ENCODE measurements at regions not wholly inside any gene's neighbourhood (a gene's known extent, or its start where the extent isn't known, plus 50 kb on each side); places are given as distances from the start of the nearest gene placed in this dataset.

- Mint-ChIP-seq H3K27ac (no peak overlapping the region), H3K4me1 (ENCODE audit: low read depth) (no peaks in the 10 kb centered on the region), H3K4me3 (no peak overlapping the region), H3K9me3 (no peaks in the 10 kb centered on the region), H3K36me3 (ENCODE audit: low read depth) (no peaks in the 10 kb centered on the region), H3K27me3 (ENCODE audit: low read depth) (no peaks in the 10 kb centered on the region)
These were observed 692.7 kb downstream of the UQCRFS1 start for GRCh38 chr19:28519952-28520861.

GRCh38 chr19:28519218-28519779 lies 693.7 kb downstream of the UQCRFS1 start:
- Mint-ChIP-seq H3K9me3 (no peaks in the 10 kb centered on the region), H3K36me3 (ENCODE audit: low read depth) (no peaks in the 10 kb centered on the region), H3K27me3 (ENCODE audit: low read depth) (no peaks in the 10 kb centered on the region), H3K4me3 (no peak overlapping the region), H3K4me1 (ENCODE audit: low read depth) (no peaks in the 10 kb centered on the region), H3K27ac (no peak overlapping the region)

GRCh38 chr19:28516415-28516872 lies 696.5 kb downstream of the UQCRFS1 start:
- H3K4me1 Mint-ChIP-seq (ENCODE audit: low read depth): no peaks in the 10 kb centered on the region

GRCh38 chr19:28514166-28514565 lies 698.8 kb downstream of the UQCRFS1 start:
- Mint-ChIP-seq H3K9me3 (no peaks in the 10 kb centered on the region), H3K4me1 (ENCODE audit: low read depth) (no peaks in the 10 kb centered on the region), H3K4me3 (no peak overlapping the region), H3K36me3 (ENCODE audit: low read depth) (no peaks in the 10 kb centered on the region), H3K27ac (no peak overlapping the region), H3K27me3 (ENCODE audit: low read depth) (no peaks in the 10 kb centered on the region)

More at GRCh38 chr19:28516415-28516872, 696.5 kb downstream of the UQCRFS1 start:
- Mint-ChIP-seq H3K36me3 (ENCODE audit: low read depth) (no peaks in the 10 kb centered on the region), H3K27ac (no peak overlapping the region), H3K4me3 (no peak overlapping the region), H3K9me3 (no peaks in the 10 kb centered on the region), H3K27me3 (ENCODE audit: low read depth) (no peaks in the 10 kb centered on the region)

- Mint-ChIP-seq H3K27ac (no peak overlapping the region), H3K36me3 (ENCODE audit: low read depth) (no peaks in the 10 kb centered on the region), H3K4me1 (ENCODE audit: low read depth) (peaks cover 5% of the 10 kb centered on the region), H3K9me3 (no peaks in the 10 kb centered on the region), H3K4me3 (no peak overlapping the region), H3K27me3 (ENCODE audit: low read depth) (no peaks in the 10 kb centered on the region)
These were observed 701.3 kb downstream of the UQCRFS1 start for GRCh38 chr19:28511655-28512054.

- no peak overlapping the region for H3K27ac Mint-ChIP-seq
- H3K27me3 Mint-ChIP-seq (ENCODE audit: low read depth): no peaks in the 10 kb centered on the region
- no peaks in the 10 kb centered on the region for H3K9me3 Mint-ChIP-seq
- H3K4me1 Mint-ChIP-seq (ENCODE audit: low read depth): peaks cover 22% of the 10 kb centered on the region
- no peaks in the 10 kb centered on the region for H3K36me3 Mint-ChIP-seq (ENCODE audit: low read depth)
- no peak overlapping the region for H3K4me3 Mint-ChIP-seq
These were observed 703.7 kb downstream of the UQCRFS1 start for GRCh38 chr19:28509079-28509895.

- Mint-ChIP-seq H3K36me3 (ENCODE audit: low read depth) (no peaks in the 10 kb centered on the region), H3K4me3 (no peak overlapping the region), H3K4me1 (ENCODE audit: low read depth) (peaks cover 24% of the 10 kb centered on the region), H3K27ac (no peak overlapping the region), H3K27me3 (ENCODE audit: low read depth) (no peaks in the 10 kb centered on the region), H3K9me3 (no peaks in the 10 kb centered on the region)
These were observed 704.3 kb downstream of the UQCRFS1 start for GRCh38 chr19:28508666-28509065.

GRCh38 chr19:28505933-28506332 lies 707.0 kb downstream of the UQCRFS1 start:
- H3K27me3 Mint-ChIP-seq (ENCODE audit: low read depth): no peaks in the 10 kb centered on the region
- no peaks in the 10 kb centered on the region for H3K36me3 Mint-ChIP-seq (ENCODE audit: low read depth)
- no peaks in the 10 kb centered on the region for H3K9me3 Mint-ChIP-seq
- no peak overlapping the region for H3K4me3 Mint-ChIP-seq
- H3K27ac Mint-ChIP-seq: no peak overlapping the region
- peaks cover 39% of the 10 kb centered on the region for H3K4me1 Mint-ChIP-seq (ENCODE audit: low read depth)

GRCh38 chr19:28505134-28505533 lies 707.8 kb downstream of the UQCRFS1 start:
- Mint-ChIP-seq H3K4me3 (no peak overlapping the region), H3K27ac (no peak overlapping the region), H3K36me3 (ENCODE audit: low read depth) (no peaks in the 10 kb centered on the region), H3K4me1 (ENCODE audit: low read depth) (peaks cover 41% of the 10 kb centered on the region), H3K9me3 (no peaks in the 10 kb centered on the region), H3K27me3 (ENCODE audit: low read depth) (no peaks in the 10 kb centered on the region)

GRCh38 chr19:28504727-28505126 lies 708.2 kb downstream of the UQCRFS1 start:
- Mint-ChIP-seq H3K4me3 (no peak overlapping the region), H3K36me3 (ENCODE audit: low read depth) (no peaks in the 10 kb centered on the region), H3K27ac (no peak overlapping the region), H3K4me1 (ENCODE audit: low read depth) (peaks cover 45% of the 10 kb centered on the region), H3K9me3 (no peaks in the 10 kb centered on the region), H3K27me3 (ENCODE audit: low read depth) (no peaks in the 10 kb centered on the region)

- Mint-ChIP-seq H3K4me3 (no peak overlapping the region), H3K27me3 (ENCODE audit: low read depth) (no peaks in the 10 kb centered on the region), H3K27ac (no peak overlapping the region)
These were observed 708.8 kb downstream of the UQCRFS1 start for GRCh38 chr19:28504139-28504538.

GRCh38 chr19:28502879-28503734 lies 709.8 kb downstream of the UQCRFS1 start:
- H3K27ac Mint-ChIP-seq: no peak overlapping the region
- no peaks in the 10 kb centered on the region for H3K9me3 Mint-ChIP-seq
- no peak overlapping the region for H3K4me3 Mint-ChIP-seq
- H3K4me1 Mint-ChIP-seq (ENCODE audit: low read depth): peaks cover 45% of the 10 kb centered on the region
- H3K27me3 Mint-ChIP-seq (ENCODE audit: low read depth): no peaks in the 10 kb centered on the region
- no peaks in the 10 kb centered on the region for H3K36me3 Mint-ChIP-seq (ENCODE audit: low read depth)

More at GRCh38 chr19:28504139-28504538, 708.8 kb downstream of the UQCRFS1 start:
- Mint-ChIP-seq H3K36me3 (ENCODE audit: low read depth) (no peaks in the 10 kb centered on the region), H3K9me3 (no peaks in the 10 kb centered on the region), H3K4me1 (ENCODE audit: low read depth) (peaks cover 45% of the 10 kb centered on the region)

- Mint-ChIP-seq H3K36me3 (ENCODE audit: low read depth) (no peaks in the 10 kb centered on the region), H3K27me3 (ENCODE audit: low read depth) (no peaks in the 10 kb centered on the region), H3K27ac (peak overlapping the region; percentile 20), H3K9me3 (no peaks in the 10 kb centered on the region), H3K4me1 (ENCODE audit: low read depth) (peaks cover 41% of the 10 kb centered on the region), H3K4me3 (peak overlapping the region; percentile 11)
These were observed 711.0 kb downstream of the UQCRFS1 start for GRCh38 chr19:28501976-28502375.
